ENCODE measurements at regions not wholly inside any gene's neighbourhood (a gene's known extent, or its start where the extent isn't known, plus 50 kb on each side); places are given as distances from the start of the nearest gene placed in this dataset.
"Not testable (repeated sequence)": the region's sequence is repeated elsewhere in the genome, so short reads cannot be mapped to it uniquely, and the experiment has no call there.

DNA sequence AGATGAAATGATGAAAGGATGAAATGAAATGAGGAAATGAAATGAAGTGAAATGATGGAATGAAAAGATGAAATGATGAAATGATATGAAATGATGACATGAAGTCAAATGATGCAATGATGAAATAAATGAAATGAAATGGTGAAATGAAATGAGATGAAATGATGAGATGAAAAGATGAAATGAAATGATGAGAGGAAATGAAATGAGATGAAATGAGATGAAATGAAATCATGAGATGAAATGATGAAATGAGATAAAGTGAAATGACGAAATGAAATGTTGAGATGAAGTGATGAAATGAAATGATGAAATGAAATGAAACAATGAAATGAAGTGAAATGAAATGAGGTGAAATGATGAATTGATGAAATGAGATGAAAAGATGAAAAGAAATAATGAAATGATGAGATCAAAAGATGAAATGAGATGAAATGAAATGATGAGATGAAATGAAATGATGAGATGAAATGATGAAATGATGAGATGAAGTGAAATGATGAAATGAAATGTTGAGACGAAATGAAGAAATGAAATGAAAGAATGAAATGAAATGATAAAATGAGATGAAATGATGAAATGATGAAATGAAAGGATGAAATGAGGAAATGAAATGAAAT lies 129.5 kb upstream of the TP53TG3C start:
- ATAC-seq; intact Hi-C loops (cut with DNase I); H3K27ac ChIP-seq; H3K4me1 ChIP-seq; H3K36me3 ChIP-seq; H3K27me3 ChIP-seq; H3K4me3 ChIP-seq; H3K9me3 ChIP-seq; DNase-seq: not testable (repeated sequence)
- 30 to 33% methylated on average over 2 of the region's 2 CpGs for WGBS, 2 donors

All from heart right ventricle (tissue), 16 donors.